ENCODE measurements at regions not wholly inside any gene's neighbourhood (a gene's known extent, or its start where the extent isn't known, plus 50 kb on each side); places are given as distances from the start of the nearest gene placed in this dataset.

GRCh38 chr13:34124666-34125306 is 306.8 kb downstream of the RFC3 start:
- Histone ChIP-seq H3K4me1 (no peaks in the 10 kb centered on the region), H3K27ac (no peak overlapping the region), H3K9me3 (no peaks in the 10 kb centered on the region), H3K27me3 (no peaks in the 10 kb centered on the region), H3K4me3 (no peak overlapping the region), H3K36me3 (no peaks in the 10 kb centered on the region)
- DNase-seq (ENCODE audit: extremely low spot score in 2 of 2): no peak
- intact Hi-C loops (cut with DNase I): no loop called here
- TF ChIP-seq POLR2A (IDR thresholded peaks at IDR 0.05) (no peak), POLR2AphosphoS5 (IDR thresholded peaks at IDR 0.05; ENCODE audit: insufficient read depth in 1 of 2, low read depth in 1 of 2) (no peak), CTCF (IDR thresholded peaks at IDR 0.05) (no peak)

DNA sequence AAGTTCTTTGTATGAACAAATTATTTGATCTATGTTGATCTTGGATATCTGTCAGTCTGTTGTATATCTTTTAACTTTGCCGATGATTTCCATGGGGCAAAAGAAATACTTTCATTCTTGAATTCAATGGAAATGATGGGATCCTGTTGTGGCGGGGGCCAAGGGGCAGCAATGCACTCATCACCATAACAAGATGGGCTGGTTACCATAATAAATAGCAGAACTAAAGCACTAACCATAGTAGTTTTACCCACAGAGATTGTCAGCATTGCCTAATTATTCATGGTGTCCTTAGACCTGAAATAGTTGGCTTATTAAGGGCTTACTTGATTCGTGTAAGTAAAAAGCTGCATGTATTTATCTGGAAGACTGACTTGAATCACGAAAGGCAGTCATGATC is 309.6 kb downstream of the RFC3 start:
- TF ChIP-seq POLR2A (IDR thresholded peaks at IDR 0.05): no peak
- TF ChIP-seq POLR2AphosphoS5 (IDR thresholded peaks at IDR 0.05; ENCODE audit: insufficient read depth in 1 of 2, low read depth in 1 of 2): no peak
- TF ChIP-seq CTCF (IDR thresholded peaks at IDR 0.05): no peak
- DNase-seq (ENCODE audit: extremely low spot score in 2 of 2): no peak
- Histone ChIP-seq H3K27ac (no peak overlapping the region), H3K4me1 (no peaks in the 10 kb centered on the region), H3K9me3 (no peaks in the 10 kb centered on the region), H3K4me3 (no peak overlapping the region), H3K27me3 (no peaks in the 10 kb centered on the region), H3K36me3 (no peaks in the 10 kb centered on the region)
- intact Hi-C loops (cut with DNase I): no loop called here

DNA sequence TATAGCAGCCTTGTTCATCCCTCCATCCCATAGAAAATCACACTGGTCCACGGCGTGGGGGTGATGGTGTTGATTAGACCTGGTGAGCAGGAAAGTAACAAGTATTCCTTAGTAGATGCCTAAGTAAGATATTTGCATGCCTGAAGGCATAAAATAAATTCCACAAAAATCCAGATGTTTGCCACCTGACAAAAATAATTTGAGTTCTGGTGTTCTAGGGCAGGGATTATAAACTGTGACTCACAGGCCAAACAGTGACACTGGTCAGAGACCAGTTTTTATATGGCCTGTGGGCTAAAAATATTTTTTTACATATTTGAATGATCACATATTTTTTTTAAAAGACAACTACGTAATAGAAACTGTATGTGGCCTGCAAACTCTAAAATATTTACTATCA is 310.7 kb downstream of the RFC3 start:
- DNase-seq (ENCODE audit: extremely low spot score in 2 of 2): no peak
- no peak overlapping the region for H3K27ac ChIP-seq
- H3K9me3 ChIP-seq: no peaks in the 10 kb centered on the region
- H3K36me3 ChIP-seq: no peaks in the 10 kb centered on the region
- H3K4me1 ChIP-seq: no peaks in the 10 kb centered on the region
- H3K27me3 ChIP-seq: no peaks in the 10 kb centered on the region
- TF ChIP-seq POLR2A (IDR thresholded peaks at IDR 0.05): no peak
- TF ChIP-seq POLR2AphosphoS5 (IDR thresholded peaks at IDR 0.05; ENCODE audit: insufficient read depth in 1 of 2, low read depth in 1 of 2): no peak
- no peak for TF ChIP-seq CTCF (IDR thresholded peaks at IDR 0.05)
- H3K4me3 ChIP-seq: no peak overlapping the region
- intact Hi-C loops (cut with DNase I): no loop called here

DNA sequence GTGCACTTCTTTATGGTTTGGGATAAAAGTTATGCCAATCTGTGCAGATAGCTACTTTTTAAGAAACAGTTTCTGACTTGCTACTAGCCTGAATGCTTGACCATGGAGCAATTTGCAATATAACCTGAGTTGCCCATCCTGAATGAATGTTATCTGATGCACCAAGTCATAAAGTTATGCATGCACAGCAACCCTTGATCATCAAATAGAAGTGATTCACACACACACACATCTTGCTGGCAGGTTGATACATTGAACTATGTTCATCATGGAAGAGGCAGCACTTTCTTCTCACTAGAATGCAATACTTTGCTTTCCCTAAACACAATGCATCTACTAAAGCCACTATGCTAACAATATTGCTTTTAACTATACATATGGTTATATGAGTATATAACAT is 311.5 kb downstream of the RFC3 start:
- H3K9me3 ChIP-seq: no peaks in the 10 kb centered on the region
- TF ChIP-seq POLR2AphosphoS5 (IDR thresholded peaks at IDR 0.05; ENCODE audit: insufficient read depth in 1 of 2, low read depth in 1 of 2) (no peak), CTCF (IDR thresholded peaks at IDR 0.05) (no peak), POLR2A (IDR thresholded peaks at IDR 0.05) (no peak)
- no peak for DNase-seq (ENCODE audit: extremely low spot score in 2 of 2)
- H3K36me3 ChIP-seq: no peaks in the 10 kb centered on the region
- intact Hi-C loops (cut with DNase I): no loop called here
- no peaks in the 10 kb centered on the region for H3K27me3 ChIP-seq
- no peak overlapping the region for H3K27ac ChIP-seq
- no peaks in the 10 kb centered on the region for H3K4me1 ChIP-seq
- H3K4me3 ChIP-seq: no peak overlapping the region

- TF ChIP-seq POLR2A (IDR thresholded peaks at IDR 0.05) (no peak), POLR2AphosphoS5 (IDR thresholded peaks at IDR 0.05; ENCODE audit: insufficient read depth in 1 of 2, low read depth in 1 of 2) (no peak), CTCF (IDR thresholded peaks at IDR 0.05) (no peak)
- H3K27me3 ChIP-seq: no peaks in the 10 kb centered on the region
- no peak for DNase-seq (ENCODE audit: extremely low spot score in 2 of 2)
- H3K9me3 ChIP-seq: no peaks in the 10 kb centered on the region
- H3K36me3 ChIP-seq: no peaks in the 10 kb centered on the region
- no peaks in the 10 kb centered on the region for H3K4me1 ChIP-seq
- H3K27ac ChIP-seq: no peak overlapping the region
- H3K4me3 ChIP-seq: no peak overlapping the region
- intact Hi-C loops (cut with DNase I): no loop called here
Measured at GRCh38 chr13:34137200-34137599, 319.3 kb downstream of the RFC3 start.

All from vagina (tissue), 2 donors.